Stimulated activated CD8-positive, alpha-beta memory T cell treated with anti-CD3 and anti-CD28 coated beads, Interleukin-15, amount 100 ng/mL, for 24 hours (primary cell): ENCODE measurements at regions not wholly inside any gene's neighbourhood (a gene's known extent, or its start where the extent isn't known, plus 50 kb on each side); places are given as distances from the start of the nearest gene placed in this dataset.
"Not testable (repeated sequence)": the region's sequence is repeated elsewhere in the genome, so short reads cannot be mapped to it uniquely, and the experiment has no call there.

ENCODE experiments used
- DNase-seq: peaks from one replicate; pipeline ENCODE4 v3.0.0-alpha.2; 2020; ENCODE audit warnings: low read depth

GRCh38 chr3:94507354-94507753, 444.5 kb downstream of the NSUN3 start:
- not testable (repeated sequence) for DNase-seq

DNA sequence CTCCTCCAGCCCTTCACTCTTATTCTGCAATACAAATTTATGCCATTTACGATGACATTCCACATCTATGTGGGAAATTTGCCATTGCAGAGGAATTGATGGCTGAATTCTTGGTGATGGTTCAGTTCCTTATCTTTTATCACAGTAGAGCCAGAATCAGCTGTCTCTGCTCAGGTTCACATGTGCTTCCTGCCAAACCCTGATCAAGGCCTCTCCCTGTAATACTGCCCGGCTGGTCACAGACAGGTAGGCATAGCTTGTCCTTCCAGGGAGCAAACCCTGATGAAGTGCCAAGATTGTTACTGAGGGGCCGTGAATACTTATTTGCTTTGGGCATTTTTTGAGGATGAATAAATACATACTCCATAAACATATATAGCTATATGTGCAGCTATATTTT, 450.0 kb downstream of the NSUN3 start:
- DNase-seq = no peak

GRCh38 chr3:94513600-94513999, 450.7 kb downstream of the NSUN3 start:
- no peak for DNase-seq

GRCh38 chr3:94515983-94516382, 453.1 kb downstream of the NSUN3 start:
- DNase-seq = no peak

DNA sequence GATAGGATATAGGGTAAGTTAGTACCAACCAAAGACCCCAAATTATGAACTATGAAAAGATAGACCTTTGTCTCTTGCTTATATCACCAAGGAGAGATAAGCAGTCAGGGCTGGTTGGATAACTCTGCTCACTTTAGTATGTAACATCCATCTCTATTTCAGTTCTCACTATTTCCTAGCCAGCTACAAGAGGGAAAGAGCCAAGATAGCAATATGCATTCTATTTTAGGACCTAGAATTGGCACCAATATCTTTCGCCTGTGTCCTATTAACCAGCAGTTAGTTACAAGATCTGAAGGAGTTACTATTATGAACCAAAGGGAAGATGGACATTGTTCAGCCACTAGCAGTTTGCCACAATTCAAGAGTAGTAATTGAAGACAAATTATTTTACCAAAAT, 457.5 kb downstream of the NSUN3 start:
- no peak for DNase-seq

- no peak for DNase-seq
Observed at GRCh38 chr3:94522488-94522887, 459.6 kb downstream of the NSUN3 start.

GRCh38 chr3:94524102-94524919, 461.4 kb downstream of the NSUN3 start:
- no peak for DNase-seq

GRCh38 chr3:94525043-94525442, 462.2 kb downstream of the NSUN3 start:
- DNase-seq = no peak

- DNase-seq = no peak
Observed at GRCh38 chr3:94529816-94530215, 467.0 kb downstream of the NSUN3 start.

DNA sequence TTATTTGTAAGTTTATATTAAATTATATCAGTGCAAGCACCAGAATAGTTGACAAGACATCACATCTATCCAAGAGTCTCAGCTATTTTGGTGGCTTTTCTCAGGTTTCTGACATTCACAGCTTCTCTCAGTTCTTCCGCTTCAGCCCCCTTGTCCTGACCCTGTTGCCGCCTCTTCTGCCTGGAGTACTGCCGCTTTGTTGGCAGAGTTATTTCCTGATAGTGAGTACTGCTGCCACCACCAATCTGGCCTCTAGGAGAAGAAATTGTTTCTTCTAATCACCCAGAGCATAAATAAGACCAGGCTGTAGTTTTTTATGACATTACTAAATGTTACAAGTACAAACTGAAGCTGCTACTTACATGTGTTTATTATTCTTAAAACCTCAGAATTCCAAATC, 470.1 kb downstream of the NSUN3 start:
- no peak for DNase-seq

- DNase-seq = no peak
Observed at GRCh38 chr3:94539937-94540336, 477.1 kb downstream of the NSUN3 start.

- no peak for DNase-seq
Observed at GRCh38 chr3:94543161-94543560, 480.3 kb downstream of the NSUN3 start.

DNA sequence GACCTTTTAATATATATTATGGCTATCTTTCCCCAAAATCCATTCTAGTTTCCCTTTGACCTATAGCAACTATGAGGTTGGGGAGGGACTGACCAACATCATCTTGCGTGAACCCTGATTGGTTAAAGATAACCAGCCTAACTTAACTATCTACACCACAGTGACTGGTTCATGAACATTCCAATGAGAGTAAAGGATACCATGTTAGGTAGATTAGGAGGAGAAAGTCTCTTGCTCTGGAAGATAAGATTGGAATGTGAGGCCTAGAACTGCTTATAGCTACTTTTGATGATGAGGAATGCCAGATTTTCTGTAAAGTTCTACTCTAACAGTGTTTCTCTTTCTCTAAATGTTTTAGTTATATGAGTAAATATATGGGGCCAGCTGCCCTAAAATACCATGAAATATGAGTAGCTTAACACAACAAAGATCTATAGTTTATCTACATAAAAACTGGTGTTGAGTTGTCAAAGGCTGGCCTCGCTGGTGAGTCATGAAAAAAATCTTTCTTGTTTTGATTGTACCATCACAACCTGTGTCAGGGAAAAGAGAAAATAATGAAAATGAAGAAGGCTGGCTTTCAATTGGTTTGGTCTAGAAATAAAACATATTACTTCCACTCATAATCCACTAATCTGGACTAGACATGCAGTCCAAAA, 481.4 kb downstream of the NSUN3 start:
- no peak for DNase-seq

DNA sequence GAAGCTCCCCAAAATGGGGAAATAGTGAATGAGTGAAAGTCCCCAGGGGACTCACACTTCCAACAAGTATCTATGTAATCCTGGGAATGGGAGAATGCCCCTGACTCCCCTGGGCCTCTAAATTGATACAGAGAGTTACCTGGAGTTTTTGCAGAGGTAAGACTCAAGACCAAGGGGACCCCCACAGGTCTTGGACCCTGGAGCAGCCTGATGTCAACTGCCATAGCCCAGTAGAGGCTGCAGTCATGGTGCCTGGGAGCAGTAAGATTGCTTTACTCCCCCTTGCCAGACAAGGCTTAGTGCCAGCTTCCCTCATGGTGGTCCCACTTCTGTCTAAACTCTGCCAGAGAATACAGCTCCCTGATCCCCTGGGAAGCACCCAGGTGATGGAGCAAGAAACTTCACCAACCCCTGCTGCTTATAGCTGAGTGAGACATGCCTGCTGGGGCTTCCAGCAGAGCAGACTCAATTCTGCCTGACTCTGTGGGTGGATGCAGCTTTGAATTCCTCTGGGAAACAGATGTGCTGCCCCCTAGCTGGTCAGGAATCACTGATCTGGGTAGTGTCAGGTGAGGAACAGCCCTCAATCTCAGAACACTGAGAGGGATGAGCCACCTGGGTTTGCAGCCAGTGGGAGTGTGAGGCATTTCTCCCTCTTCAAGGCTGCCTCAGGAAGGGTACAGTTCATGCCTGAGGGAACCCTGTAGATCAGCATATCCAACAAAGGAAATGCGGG, 485.9 kb downstream of the NSUN3 start:
- DNase-seq = no peak

- no peak for DNase-seq
Observed at GRCh38 chr3:94561094-94561493, 498.2 kb downstream of the NSUN3 start.

GRCh38 chr3:94564247-94564646, 501.4 kb downstream of the NSUN3 start:
- no peak for DNase-seq

- DNase-seq = no peak
Observed at GRCh38 chr3:94568041-94568440, 505.2 kb downstream of the NSUN3 start.

DNA sequence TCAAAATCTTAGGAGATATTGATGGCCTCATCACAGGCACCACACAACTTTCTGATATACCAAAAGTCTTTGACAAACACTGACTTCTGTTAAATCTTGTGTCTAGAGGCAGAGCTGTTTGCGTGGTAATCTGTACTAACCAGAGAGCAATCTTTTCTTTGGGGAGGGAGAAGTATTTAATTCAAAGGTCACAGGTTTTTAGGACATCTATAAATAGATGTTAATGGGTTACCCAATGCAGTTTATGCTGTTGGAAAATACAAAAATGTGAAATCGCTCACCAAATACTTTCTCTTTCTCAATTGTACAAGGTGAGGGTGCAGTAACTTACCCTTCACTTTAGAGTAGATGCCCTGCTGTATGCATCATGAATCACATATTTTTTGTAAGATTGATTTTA, 510.5 kb downstream of the NSUN3 start:
- DNase-seq = no peak

DNA sequence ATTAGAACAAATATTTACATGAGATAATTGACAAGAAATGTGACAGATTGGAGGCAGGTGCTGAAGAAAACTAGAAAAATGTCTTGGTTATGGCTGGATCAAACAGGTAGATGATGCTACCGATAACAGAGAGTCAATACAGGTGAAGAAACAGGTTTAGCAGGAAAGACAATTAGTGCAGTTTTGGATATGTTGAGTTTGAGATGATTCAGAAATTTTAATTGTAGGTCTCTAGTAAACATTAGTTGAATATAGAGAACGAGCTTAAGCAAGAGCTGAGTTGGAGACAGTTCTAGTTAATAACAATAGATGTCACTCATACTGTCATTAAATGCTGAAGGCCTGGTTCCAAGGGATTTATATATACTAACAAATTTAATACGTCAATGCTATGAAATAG, 524.4 kb downstream of the NSUN3 start:
- DNase-seq = no peak

- DNase-seq = no peak
Observed at GRCh38 chr3:94593526-94594150, 530.8 kb downstream of the NSUN3 start.

GRCh38 chr3:94596141-94596540, 533.3 kb downstream of the NSUN3 start:
- no peak for DNase-seq

DNA sequence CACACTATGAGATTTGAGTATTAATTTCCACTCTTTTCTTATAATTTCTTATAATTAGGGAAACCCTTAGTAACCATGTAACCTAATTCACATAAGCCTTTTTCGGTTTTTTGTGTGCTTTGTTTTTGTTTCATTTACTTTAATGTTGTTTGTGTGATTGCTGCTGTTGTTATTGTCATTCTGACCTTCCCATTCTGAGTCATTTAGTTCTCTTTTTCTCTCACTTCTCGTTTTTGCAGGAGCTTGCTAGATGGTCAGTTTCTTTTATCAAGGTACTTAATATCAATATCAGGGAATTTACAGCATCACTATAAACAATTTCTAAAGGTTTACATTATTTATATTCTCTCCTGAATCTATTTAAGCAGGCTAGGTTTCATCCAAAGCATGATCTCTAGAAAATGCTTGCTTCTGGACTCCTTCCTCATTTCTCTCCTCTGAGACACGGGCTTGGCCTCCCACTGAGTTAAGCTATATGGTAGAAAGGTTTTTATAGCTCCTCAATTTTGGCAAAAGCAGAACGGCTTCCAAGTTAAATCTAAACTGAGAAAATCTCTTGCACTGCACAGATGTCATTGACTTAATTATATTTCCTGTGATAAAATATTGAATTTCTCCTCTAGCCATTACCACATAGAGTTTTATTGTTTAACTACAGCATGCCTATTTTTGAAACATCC, 534.2 kb downstream of the NSUN3 start:
- DNase-seq = no peak
